Brain microvascular endothelial cell (primary cell): ENCODE measurements at regions not wholly inside any gene's neighbourhood (a gene's known extent, or its start where the extent isn't known, plus 50 kb on each side); places are given as distances from the start of the nearest gene placed in this dataset.

Source experiments
- DNase-seq: peaks from one replicate; pipeline ENCODE4 v3.0.0-alpha.2; 2020
- H3K27ac ChIP-seq: fragments of 250-450 bp; sonication (Bioruptor Pico); 2 replicates; pipeline ENCODE4 v1.5.1; 2020; ENCODE audit warnings: mild to moderate bottlenecking, moderate library complexity
- H3K27me3 ChIP-seq: fragments of 250-450 bp; sonication (Bioruptor Pico); replicated peaks from 2 replicates; pipeline ENCODE4 v1.5.1; 2020; ENCODE audit warnings: mild to moderate bottlenecking
- H3K36me3 ChIP-seq: fragments of 250-450 bp; sonication (Bioruptor Pico); replicated peaks from 2 replicates; pipeline ENCODE4 v1.5.1; 2020; ENCODE audit warnings: mild to moderate bottlenecking
- H3K4me3 ChIP-seq: 2 replicates; pipeline ENCODE4 v1.5.1; 2011; ENCODE audit warnings: low read depth, mild to moderate bottlenecking, control low read depth, low read length, moderate library complexity
- CTCF ChIP-seq: IDR thresholded peaks from 2 replicates; pipeline ENCODE4 v1.5.1; 2011; ENCODE audit warnings: low read depth, mild to moderate bottlenecking, moderate library complexity, low read length, control low read depth, inconsistent platforms; ENCODE audit errors: missing control alignments
- in situ Hi-C: cut with HindIII; loops from 2 replicates; pipeline ENCODE4 v1.10.0; 2017; ENCODE audit warnings: low sequenced_read_pairs, low pct_ligation_motif_present

GRCh38 chr1:5098981-5099385 is 444.6 kb downstream of the AJAP1 start:
- H3K4me3 ChIP-seq: no peak overlapping the region
- no peak for TF ChIP-seq CTCF
- no peak for DNase-seq
- no peaks in the 10 kb centered on the region for H3K36me3 ChIP-seq
- in situ Hi-C loops: no loop called here
- no peak overlapping the region for H3K27ac ChIP-seq
- no peaks in the 10 kb centered on the region for H3K27me3 ChIP-seq

- Histone ChIP-seq H3K27me3 (no peaks in the 10 kb centered on the region), H3K4me3 (no peak overlapping the region), H3K36me3 (no peaks in the 10 kb centered on the region), H3K27ac (no peak overlapping the region)
- no peak for TF ChIP-seq CTCF
- in situ Hi-C loops: no loop called here
- DNase-seq: no peak
These were observed 438.6 kb downstream of the AJAP1 start for GRCh38 chr1:5093042-5093441.

GRCh38 chr1:5084676-5085075 is 430.3 kb downstream of the AJAP1 start:
- Histone ChIP-seq H3K4me3 (no peak overlapping the region), H3K27ac (no peak overlapping the region), H3K27me3 (no peaks in the 10 kb centered on the region), H3K36me3 (no peaks in the 10 kb centered on the region)
- no peak for TF ChIP-seq CTCF
- DNase-seq: no peak
- in situ Hi-C loops: no loop called here

- no peak overlapping the region for H3K4me3 ChIP-seq
- H3K36me3 ChIP-seq: no peaks in the 10 kb centered on the region
- TF ChIP-seq CTCF: no peak
- in situ Hi-C loops: no loop called here
- no peak for DNase-seq
- H3K27me3 ChIP-seq: no peaks in the 10 kb centered on the region
- no peak overlapping the region for H3K27ac ChIP-seq
These were observed 412.8 kb downstream of the AJAP1 start for GRCh38 chr1:5067246-5067645.

GRCh38 chr1:5053744-5054143 is 399.3 kb downstream of the AJAP1 start:
- Histone ChIP-seq H3K36me3 (no peaks in the 10 kb centered on the region), H3K4me3 (no peak overlapping the region), H3K27me3 (no peaks in the 10 kb centered on the region), H3K27ac (no peak overlapping the region)
- in situ Hi-C loops: no loop called here
- no peak for DNase-seq
- TF ChIP-seq CTCF: no peak

GRCh38 chr1:5029136-5029535 is 374.7 kb downstream of the AJAP1 start:
- in situ Hi-C loops: no loop called here
- no peak for TF ChIP-seq CTCF
- no peak for DNase-seq
- H3K4me3 ChIP-seq: no peak overlapping the region
- no peaks in the 10 kb centered on the region for H3K27me3 ChIP-seq
- H3K36me3 ChIP-seq: no peaks in the 10 kb centered on the region
- H3K27ac ChIP-seq: no peak overlapping the region
